ENCODE measurements at regions not wholly inside any gene's neighbourhood (a gene's known extent, or its start where the extent isn't known, plus 50 kb on each side); places are given as distances from the start of the nearest gene placed in this dataset.

DNA sequence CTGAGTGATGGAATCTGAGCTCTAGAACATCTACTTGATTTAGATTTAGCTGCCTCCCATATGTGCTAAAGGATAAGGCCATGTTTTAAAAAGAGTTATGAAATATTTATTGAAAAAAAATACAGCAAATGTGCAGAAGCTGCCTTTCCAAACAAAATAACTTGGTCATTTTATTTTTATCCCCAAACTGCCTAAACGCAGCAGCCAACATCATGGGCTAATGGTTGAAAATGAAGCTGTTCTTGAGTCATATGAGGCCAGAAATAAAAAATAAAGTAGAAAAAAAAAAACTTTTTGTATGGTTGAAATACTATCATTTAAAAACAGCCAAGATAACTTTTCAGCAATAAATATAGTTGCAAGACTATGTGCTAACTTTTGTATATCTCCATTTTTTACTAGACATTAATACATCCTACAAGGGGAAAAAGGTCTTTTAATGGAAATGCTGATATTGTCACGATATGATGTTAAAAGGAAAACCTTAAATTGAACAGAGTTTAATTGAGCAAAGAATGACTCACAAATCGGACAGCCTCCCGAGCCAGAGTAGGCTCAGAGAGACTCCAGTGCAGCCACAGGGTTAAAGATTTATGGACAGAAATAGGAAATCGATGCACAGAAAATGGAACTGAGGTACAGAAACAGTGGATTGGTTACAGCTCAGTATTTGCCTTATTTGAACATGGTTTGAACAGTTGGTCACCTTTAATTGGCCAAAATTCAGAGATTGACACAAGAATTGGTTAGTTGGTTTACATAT is 305.8 kb downstream of the MDFIC start:
- intact Hi-C loops (cut with DNase I), result no loop called here
- Histone ChIP-seq H3K4me1 (replicated peaks in 1 of 2) (no peaks in the 10 kb centered on the region), H3K4me3 (no peak overlapping the region), H3K27me3 (no peaks in the 10 kb centered on the region), H3K27ac (no peak overlapping the region), H3K9me3 (replicated peaks in 1 of 3) (no peaks in the 10 kb centered on the region), H3K36me3 (replicated peaks in 1 of 2) (no peaks in the 10 kb centered on the region)
- no peak for DNase-seq
- no peak for TF ChIP-seq POLR2A (IDR thresholded peaks at IDR 0.05)
- TF ChIP-seq, protein P1, sequence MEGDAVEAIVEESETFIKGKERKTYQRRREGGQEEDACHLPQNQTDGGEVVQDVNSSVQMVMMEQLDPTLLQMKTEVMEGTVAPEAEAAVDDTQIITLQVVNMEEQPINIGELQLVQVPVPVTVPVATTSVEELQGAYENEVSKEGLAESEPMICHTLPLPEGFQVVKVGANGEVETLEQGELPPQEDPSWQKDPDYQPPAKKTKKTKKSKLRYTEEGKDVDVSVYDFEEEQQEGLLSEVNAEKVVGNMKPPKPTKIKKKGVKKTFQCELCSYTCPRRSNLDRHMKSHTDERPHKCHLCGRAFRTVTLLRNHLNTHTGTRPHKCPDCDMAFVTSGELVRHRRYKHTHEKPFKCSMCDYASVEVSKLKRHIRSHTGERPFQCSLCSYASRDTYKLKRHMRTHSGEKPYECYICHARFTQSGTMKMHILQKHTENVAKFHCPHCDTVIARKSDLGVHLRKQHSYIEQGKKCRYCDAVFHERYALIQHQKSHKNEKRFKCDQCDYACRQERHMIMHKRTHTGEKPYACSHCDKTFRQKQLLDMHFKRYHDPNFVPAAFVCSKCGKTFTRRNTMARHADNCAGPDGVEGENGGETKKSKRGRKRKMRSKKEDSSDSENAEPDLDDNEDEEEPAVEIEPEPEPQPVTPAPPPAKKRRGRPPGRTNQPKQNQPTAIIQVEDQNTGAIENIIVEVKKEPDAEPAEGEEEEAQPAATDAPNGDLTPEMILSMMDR (IDR thresholded peaks at IDR 0.05), result no peak
- 72 to 84% (median 81%) methylated on average over 5 of the region's 5 CpGs for WGBS, 4 donors

DNA sequence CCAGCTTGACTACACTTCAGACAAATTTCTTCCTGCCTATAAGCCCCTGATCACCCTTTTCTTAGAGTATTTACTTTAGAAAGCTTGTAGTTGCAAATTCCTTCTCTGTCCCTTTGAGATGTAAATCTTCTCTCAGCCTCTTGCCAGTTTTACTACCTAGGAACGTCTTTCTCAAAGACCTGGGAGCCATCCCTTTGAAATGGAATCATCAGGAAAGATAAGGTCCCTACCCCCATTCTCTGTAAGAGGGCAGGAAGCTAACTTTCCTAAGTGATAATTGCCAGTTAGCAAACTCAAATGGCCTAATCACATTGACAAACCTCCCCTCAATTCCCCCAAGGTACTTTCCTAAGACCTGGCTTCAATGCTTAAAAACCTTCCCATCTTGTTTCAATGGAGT is 304.5 kb downstream of the MDFIC start:
- no peak for TF ChIP-seq POLR2A (IDR thresholded peaks at IDR 0.05)
- TF ChIP-seq, protein P1 (IDR thresholded peaks at IDR 0.05), result no peak
- Histone ChIP-seq H3K27me3 (no peaks in the 10 kb centered on the region), H3K4me1 (replicated peaks in 1 of 2) (no peaks in the 10 kb centered on the region), H3K4me3 (no peak overlapping the region), H3K27ac (no peak overlapping the region), H3K36me3 (replicated peaks in 1 of 2) (no peaks in the 10 kb centered on the region), H3K9me3 (replicated peaks in 1 of 3) (no peaks in the 10 kb centered on the region)
- WGBS, 4 donors, result 65 to 74% (median 67%) methylated on average over 1 of the region's 1 CpG
- no peak for DNase-seq
- intact Hi-C loops (cut with DNase I), result no loop called here

DNA sequence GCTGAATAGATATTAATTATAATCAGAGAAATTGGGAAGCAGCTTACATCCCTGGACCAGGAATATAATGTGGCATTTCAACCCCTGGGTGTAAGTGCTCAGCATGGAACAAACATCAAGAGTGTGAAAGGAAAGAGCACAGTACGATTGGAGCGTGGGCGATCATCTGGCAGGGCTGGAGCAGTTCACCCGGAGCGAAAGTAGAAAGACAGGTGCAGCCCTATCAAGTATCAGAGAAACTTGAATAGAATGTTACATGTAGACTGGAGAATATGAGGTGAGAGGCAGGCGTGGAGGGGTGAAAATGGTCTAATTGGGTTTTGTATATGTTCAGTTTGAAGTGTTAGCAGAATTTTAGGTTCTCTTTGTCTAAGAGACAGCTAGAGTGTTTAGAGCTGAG is 303.0 kb downstream of the MDFIC start:
- WGBS, 4 donors, result 81 to 90% (median 83%) methylated on average over 6 of the region's 6 CpGs
- Histone ChIP-seq H3K4me3 (no peak overlapping the region), H3K4me1 (replicated peaks in 1 of 2) (no peaks in the 10 kb centered on the region), H3K27ac (no peak overlapping the region), H3K36me3 (replicated peaks in 1 of 2) (no peaks in the 10 kb centered on the region), H3K27me3 (no peaks in the 10 kb centered on the region), H3K9me3 (replicated peaks in 1 of 3) (no peaks in the 10 kb centered on the region)
- TF ChIP-seq POLR2A (IDR thresholded peaks at IDR 0.05), result no peak
- TF ChIP-seq, protein P1 (IDR thresholded peaks at IDR 0.05), result no peak
- intact Hi-C loops (cut with DNase I), result no loop called here
- no peak for DNase-seq

DNA sequence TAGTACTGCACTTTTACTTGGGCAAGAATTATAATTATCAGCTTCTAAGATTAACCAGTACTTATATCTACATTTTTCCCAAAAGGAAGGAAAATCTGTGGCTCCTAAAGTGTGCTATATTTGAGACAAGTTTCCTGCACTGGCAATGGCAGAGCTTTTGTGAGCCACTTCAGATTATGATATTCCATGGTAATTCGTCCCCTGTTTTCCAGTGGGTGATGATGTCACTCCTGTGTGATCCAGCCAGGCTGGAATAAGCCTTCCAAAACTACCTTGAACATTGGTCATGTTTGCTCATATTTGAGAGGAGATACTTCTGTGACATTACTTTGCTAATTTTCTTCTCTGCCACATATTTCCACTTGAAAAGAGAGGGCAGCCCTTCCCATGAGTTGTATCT is 302.1 kb downstream of the MDFIC start:
- TF ChIP-seq POLR2A (IDR thresholded peaks at IDR 0.05), result no peak
- TF ChIP-seq, protein P1 (IDR thresholded peaks at IDR 0.05), result no peak
- Histone ChIP-seq H3K27me3 (no peaks in the 10 kb centered on the region), H3K36me3 (replicated peaks in 1 of 2) (no peaks in the 10 kb centered on the region), H3K4me3 (no peak overlapping the region), H3K4me1 (replicated peaks in 1 of 2) (no peaks in the 10 kb centered on the region), H3K27ac (no peak overlapping the region), H3K9me3 (replicated peaks in 1 of 3) (no peaks in the 10 kb centered on the region)
- intact Hi-C loops (cut with DNase I), result no loop called here
- 50 to 65% (median 56%) methylated on average over 1 of the region's 1 CpG for WGBS, 4 donors
- DNase-seq, result no peak
